Tibial nerve (tissue), 3 donors: ENCODE measurements at regions not wholly inside any gene's neighbourhood (a gene's known extent, or its start where the extent isn't known, plus 50 kb on each side); places are given as distances from the start of the nearest gene placed in this dataset.

Experiments used
- CTCF ChIP-seq, 5 experiments: fragments of 200-600 bp in 3 of 5; fragments of 450-650 bp in 2 of 5; sonication (generic) in 3 of 5; IDR thresholded peaks; one replicate each; pipeline ENCODE4 v1.5.1; 2016 to 2019; ENCODE audit warnings: antibody characterized with exemption in 5 of 5, mild to moderate bottlenecking in 3 of 5, moderate library complexity in 2 of 5
- POLR2A ChIP-seq, 2 donors: fragments of 450-650 bp; IDR thresholded peaks; one replicate each; pipeline ENCODE4 v1.6.1; 2017; ENCODE audit warnings: antibody characterized with exemption in 2 of 2, mild to moderate bottlenecking in 2 of 2, moderate library complexity in 2 of 2

- no peak for TF ChIP-seq CTCF (IDR thresholded peaks at IDR 0.05)
- TF ChIP-seq POLR2A (IDR thresholded peaks at IDR 0.05): no peak
Observed at GRCh38 chr5:32500181-32500580, 55.6 kb upstream of the ZFR start.
